ENCODE measurements at regions not wholly inside any gene's neighbourhood (a gene's known extent, or its start where the extent isn't known, plus 50 kb on each side); places are given as distances from the start of the nearest gene placed in this dataset.
"Not testable (repeated sequence)": the region's sequence is repeated elsewhere in the genome, so short reads cannot be mapped to it uniquely, and the experiment has no call there.

GRCh38 chr2:111382507-111382906 is 261.8 kb downstream of the BCL2L11 start:
- TF ChIP-seq CTCF (IDR thresholded peaks at IDR 0.05); POLR2AphosphoS5 (IDR thresholded peaks at IDR 0.05; ENCODE audit: low read depth, low read length); REST (IDR thresholded peaks at IDR 0.05; ENCODE audit: insufficient read depth in 1 of 2, low read depth in 2 of 2, low read length in 1 of 2); SIN3A (IDR thresholded peaks at IDR 0.05; ENCODE audit: borderline replicate concordance, insufficient read depth, low read depth, low read length); TCF7L2 (IDR thresholded peaks at IDR 0.05; ENCODE audit: low read depth, low read length): not testable (repeated sequence)
